Ovary (tissue), 7 donors: ENCODE measurements at regions not wholly inside any gene's neighbourhood (a gene's known extent, or its start where the extent isn't known, plus 50 kb on each side); places are given as distances from the start of the nearest gene placed in this dataset.

ENCODE experiments used
- DNase-seq, 5 donors: peaks; one replicate each; pipeline ENCODE4 v3.0.0-alpha.2; 2019 to 2020
- H3K27ac ChIP-seq, 2 donors: fragments of 200-600 bp; one replicate each; pipeline versions ENCODE4 v1.5.1 to v1.8.0; 2019 to 2022
- H3K27me3 ChIP-seq: fragments of 200-600 bp; one replicate; pipeline ENCODE4 v1.8.0; 2022
- H3K36me3 ChIP-seq: fragments of 200-600 bp; sonication (generic); one replicate; pipeline ENCODE4 v1.5.1; 2019
- H3K4me1 ChIP-seq: one replicate; pipeline ENCODE4 v1.8.1; 2013; ENCODE audit warnings: mild to moderate bottlenecking, moderate library complexity; ENCODE audit not compliant: insufficient read depth
- H3K4me3 ChIP-seq: fragments of 200-600 bp; sonication (generic); one replicate; pipeline ENCODE4 v1.5.1; 2017
- H3K9me3 ChIP-seq, 2 donors: fragments of 200-600 bp in 1 of 2; sonication (generic) in 1 of 2; one replicate each; pipeline versions ENCODE4 v1.5.1 to v1.8.1; 2013 to 2019; ENCODE audit warnings: mild to moderate bottlenecking in 1 of 2, moderate library complexity in 1 of 2
- CTCF ChIP-seq, 3 donors: fragments of 450-650 bp in 2 of 3; fragments of 200-600 bp in 1 of 3; IDR thresholded peaks; one replicate each; pipeline versions ENCODE4 v1.5.1 to v1.8.0; 2016 to 2022; ENCODE audit warnings: antibody characterized with exemption in 3 of 3, mild to moderate bottlenecking in 1 of 3
- EP300 ChIP-seq: sonication (generic); formaldehyde crosslinking; IDR thresholded peaks from one replicate; pipeline ENCODE4 v1.6.1; 2017; ENCODE audit warnings: antibody characterized with exemption
- POLR2A ChIP-seq: fragments of 450-650 bp; IDR thresholded peaks from one replicate; pipeline ENCODE4 v1.6.1; 2017; ENCODE audit warnings: antibody characterized with exemption, mild to moderate bottlenecking, moderate library complexity
- WGBS, 3 donors: extraction: QIAGEN DNeasy Blood & Tissue Kit in 1 of 3; methylation state at CpG; one replicate each; pipeline versions ENCODE4 v1.1.5 to v1.1.7; 2013 to 2017; 5-methylcytosine and 5-hydroxymethylcytosine counted together
- intact Hi-C, 4 donors: fragments of 100-400 bp; cut with DNase I; formaldehyde crosslinking; loops; one replicate each; pipeline versions ENCODE4 v1.11.0 to v1.15.1; 2022 to 2023
- donor health status: DM: no; HTN: no; CAD: no; lungs with moderate emphysema.
- donor health status: DM: no; HTN: no; CAD: no.
- donor health status: Bipolar disorder and iron deficiency.
- donor health status: DM: no; HTN: no; CAD: no.
- donor health status: DM: yes; HTN: yes; CAD: no.

- H3K4me1 ChIP-seq: no peaks in the 10 kb centered on the region
- intact Hi-C loops: no loop called here
- no peaks in the 10 kb centered on the region for H3K27me3 ChIP-seq
- WGBS, 3 donors: 72 to 85% (median 78%) methylated on average over 5 of the region's 5 CpGs
- no peak for TF ChIP-seq POLR2A
- H3K27ac ChIP-seq: no peak overlapping the region
- H3K9me3 ChIP-seq: no peaks in the 10 kb centered on the region
- DNase-seq: no peak
- H3K4me3 ChIP-seq: no peak overlapping the region
- H3K36me3 ChIP-seq: no peaks in the 10 kb centered on the region
These were observed 210.8 kb upstream of the PROX1 start for GRCh38 chr1:213776969-213777368.

GRCh38 chr1:213779228-213779627 lies 208.5 kb upstream of the PROX1 start:
- no peaks in the 10 kb centered on the region for H3K4me1 ChIP-seq
- intact Hi-C loops: no loop called here
- DNase-seq: no peak
- no peak overlapping the region for H3K27ac ChIP-seq
- 79 to 89% (median 88%) methylated on average over 5 of the region's 5 CpGs for WGBS, 3 donors
- H3K4me3 ChIP-seq: no peak overlapping the region
- H3K9me3 ChIP-seq: no peaks in the 10 kb centered on the region
- H3K27me3 ChIP-seq: no peaks in the 10 kb centered on the region
- H3K36me3 ChIP-seq: no peaks in the 10 kb centered on the region
- no peak for TF ChIP-seq CTCF (IDR thresholded peaks at IDR 0.05)
- TF ChIP-seq POLR2A: no peak
- TF ChIP-seq EP300: no peak

GRCh38 chr1:213782941-213783672 lies 204.7 kb upstream of the PROX1 start:
- WGBS, 3 donors: 75 to 81% (median 79%) methylated on average over 20 of the region's 20 CpGs
- TF ChIP-seq CTCF (IDR thresholded peaks at IDR 0.05) (no peak), POLR2A (no peak), EP300 (no peak)

GRCh38 chr1:213783893-213784292 lies 203.9 kb upstream of the PROX1 start:
- Histone ChIP-seq H3K4me3 (no peak overlapping the region), H3K9me3 (no peaks in the 10 kb centered on the region), H3K27ac (no peak overlapping the region), H3K27me3 (no peaks in the 10 kb centered on the region), H3K36me3 (no peaks in the 10 kb centered on the region), H3K4me1 (no peaks in the 10 kb centered on the region)
- intact Hi-C loops: no loop called here
- WGBS, 3 donors: 7 to 22% (median 13%) methylated on average over 2 of the region's 2 CpGs
- TF ChIP-seq EP300 (no peak), CTCF (IDR thresholded peaks at IDR 0.05) (no peak), POLR2A (no peak)
- DNase-seq: no peak

More at GRCh38 chr1:213782941-213783672, 204.7 kb upstream of the PROX1 start:
- H3K36me3 ChIP-seq: no peaks in the 10 kb centered on the region
- H3K4me3 ChIP-seq: no peak overlapping the region
- no peaks in the 10 kb centered on the region for H3K4me1 ChIP-seq
- DNase-seq: no peak
- no peaks in the 10 kb centered on the region for H3K9me3 ChIP-seq
- intact Hi-C loops: no loop called here
- H3K27ac ChIP-seq: no peak overlapping the region
- no peaks in the 10 kb centered on the region for H3K27me3 ChIP-seq

GRCh38 chr1:213786683-213787082 lies 201.1 kb upstream of the PROX1 start:
- no peaks in the 10 kb centered on the region for H3K9me3 ChIP-seq
- 88 to 92% (median 89%) methylated on average over 2 of the region's 2 CpGs for WGBS, 3 donors
- no peak overlapping the region for H3K4me3 ChIP-seq
- intact Hi-C loops: no loop called here
- no peak for DNase-seq
- no peaks in the 10 kb centered on the region for H3K27me3 ChIP-seq
- H3K4me1 ChIP-seq: no peaks in the 10 kb centered on the region
- no peaks in the 10 kb centered on the region for H3K36me3 ChIP-seq
- H3K27ac ChIP-seq: no peak overlapping the region
- TF ChIP-seq EP300: no peak
- no peak for TF ChIP-seq CTCF (IDR thresholded peaks at IDR 0.05)
- TF ChIP-seq POLR2A: no peak
